Lung (tissue), 11 donors: ENCODE measurements at regions not wholly inside any gene's neighbourhood (a gene's known extent, or its start where the extent isn't known, plus 50 kb on each side); places are given as distances from the start of the nearest gene placed in this dataset.

Experiments used
- ATAC-seq: fragments of 200-7000 bp; cut with Tn5 transposase; one replicate; pipeline ENCODE4 v1.9.1; 2020; ENCODE audit warnings: moderate number of reproducible peaks; ENCODE audit not compliant: insufficient read depth, low FRiP score
- DNase-seq, 3 donors: peaks; one replicate each; pipeline ENCODE4 v3.0.0-alpha.2; 2013 to 2017
- H3K27ac ChIP-seq, 2 donors: one replicate each; pipeline ENCODE4 v1.5.1; 2013; ENCODE audit warnings: mild to moderate bottlenecking in 2 of 2, moderate library complexity in 2 of 2, control low read depth in 1 of 2, inconsistent platforms in 1 of 2, low read depth in 1 of 2, low read length in 1 of 2
- H3K27me3 ChIP-seq, 3 donors: one replicate each; pipeline ENCODE4 v1.5.1; 2013; ENCODE audit warnings: low read length in 2 of 3; ENCODE audit not compliant: control insufficient read depth in 3 of 3, insufficient read depth in 3 of 3
- H3K36me3 ChIP-seq, 4 donors: one replicate each; pipeline ENCODE4 v1.5.1; 2013; ENCODE audit warnings: low read length in 4 of 4, mild to moderate bottlenecking in 1 of 4, moderate library complexity in 1 of 4; ENCODE audit not compliant: control insufficient read depth in 4 of 4, insufficient read depth in 4 of 4
- H3K4me1 ChIP-seq, 5 donors: one replicate each; pipeline ENCODE4 v1.5.1; 2013; ENCODE audit warnings: low read length in 5 of 5, mild to moderate bottlenecking in 2 of 5, moderate library complexity in 1 of 5; ENCODE audit not compliant: control insufficient read depth in 5 of 5, insufficient read depth in 5 of 5
- H3K4me3 ChIP-seq: one replicate; pipeline ENCODE4 v1.5.1; 2013; ENCODE audit warnings: mild to moderate bottlenecking, control low read depth, moderate library complexity
- H3K9ac ChIP-seq, 2 donors: one replicate each; pipeline ENCODE4 v1.5.1; 2013; ENCODE audit warnings: low read length in 2 of 2, control low read depth in 1 of 2; ENCODE audit not compliant: insufficient read depth in 1 of 2
- H3K9me3 ChIP-seq, 4 donors: one replicate each; pipeline ENCODE4 v1.5.1; 2013; ENCODE audit warnings: low read length in 3 of 4, mild to moderate bottlenecking in 1 of 4, moderate library complexity in 1 of 4; ENCODE audit not compliant: control insufficient read depth in 4 of 4, insufficient read depth in 3 of 4
- CTCF ChIP-seq: IDR thresholded peaks from 2 replicates; pipeline ENCODE4 v1.5.1; 2012; ENCODE audit warnings: mild to moderate bottlenecking; ENCODE audit errors: control extremely low read depth, extremely low read depth
- WGBS, 2 donors: extraction: QIAGEN DNeasy Blood & Tissue Kit; methylation state at CpG; one replicate each; pipeline ENCODE4 v1.1.7; 2013; 5-methylcytosine and 5-hydroxymethylcytosine counted together
- donor health status: control.
- donor health status: control.
- donor health status: Bipolar disorder and iron deficiency.
- donor health status: healthy.
- donor health status: DM: yes; HTN: yes; CAD: no.

GRCh38 chr22:25465949-25466348 lies 98.5 kb upstream of the GRK3 start:
- TF ChIP-seq CTCF, result no peak
- no peaks in the 10 kb centered on the region for H3K27me3 ChIP-seq
- DNase-seq (peak in 2 of 3 donors; percentile 14 to 44), ATAC-seq (no peak)
- no peak overlapping the region for H3K4me3 ChIP-seq
- H3K4me1 ChIP-seq, result peaks cover 0 to 6% (median 0%) of the 10 kb centered on the region in 5 donors
- peaks cover 0 to 5% (median 2%) of the 10 kb centered on the region in 4 donors for H3K36me3 ChIP-seq
- WGBS, 2 donors, result 67 to 81% methylated on average over 4 of the region's 4 CpGs
- H3K9me3 ChIP-seq, result no peaks in the 10 kb centered on the region
- H3K9ac ChIP-seq, result no peak overlapping the region
- H3K27ac ChIP-seq, result no peak overlapping the region

DNA sequence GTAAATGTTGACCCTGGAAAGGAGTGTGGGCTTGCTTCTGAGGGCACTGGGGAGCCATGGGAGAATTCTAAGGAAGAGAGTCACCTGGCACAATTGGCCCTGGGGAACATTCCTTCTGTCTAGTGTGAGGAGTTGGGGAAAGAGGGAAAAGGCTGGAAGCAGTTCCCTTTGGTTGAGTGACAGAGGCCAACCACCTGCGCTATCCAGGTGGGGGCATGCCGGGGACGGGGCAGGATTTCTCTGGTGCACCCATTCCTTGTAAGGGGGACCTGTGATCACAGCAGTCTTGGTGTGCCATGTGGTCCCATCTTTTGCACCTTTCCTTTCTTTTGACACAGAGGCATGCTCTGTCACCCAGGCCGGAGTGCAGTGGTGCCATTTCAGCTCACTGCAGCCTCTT lies 92.1 kb upstream of the GRK3 start:
- Histone ChIP-seq H3K4me3 (no peak overlapping the region), H3K27me3 (no peaks in the 10 kb centered on the region), H3K9ac (no peak overlapping the region), H3K27ac (no peak overlapping the region), H3K36me3 (no peaks in the 10 kb centered on the region), H3K9me3 (peaks cover 0 to 4% (median 2%) of the 10 kb centered on the region in 4 donors), H3K4me1 (peaks cover 0 to 7% (median 4%) of the 10 kb centered on the region in 5 donors)
- ATAC-seq (no peak), DNase-seq (no peak)
- WGBS, 2 donors, result 97 to 100% methylated on average over 4 of the region's 4 CpGs
- TF ChIP-seq CTCF, result no peak

- ATAC-seq (no peak), DNase-seq (peak; percentile 93 to 97 (median 97))
- WGBS, 2 donors, result 36 to 39% methylated on average over 16 of the region's 16 CpGs
- Histone ChIP-seq H3K4me3 (no peak overlapping the region), H3K4me1 (peaks cover 0 to 7% (median 4%) of the 10 kb centered on the region in 5 donors), H3K9ac (peak overlapping the region in 1 of 2 donors; percentile 2), H3K36me3 (peaks cover 0 to 1% (median 0%) of the 10 kb centered on the region in 4 donors), H3K9me3 (peaks cover 0 to 8% (median 3%) of the 10 kb centered on the region in 4 donors), H3K27ac (no peak overlapping the region), H3K27me3 (no peaks in the 10 kb centered on the region)
- no peak for TF ChIP-seq CTCF
Measured at GRCh38 chr22:25475257-25476022, 89.0 kb upstream of the GRK3 start.

- Histone ChIP-seq H3K9me3 (peaks cover 0 to 8% (median 3%) of the 10 kb centered on the region in 4 donors), H3K9ac (no peak overlapping the region), H3K27ac (no peak overlapping the region), H3K4me1 (peaks cover 0 to 7% (median 4%) of the 10 kb centered on the region in 5 donors), H3K27me3 (no peaks in the 10 kb centered on the region), H3K4me3 (no peak overlapping the region), H3K36me3 (peaks cover 0 to 6% (median 1%) of the 10 kb centered on the region in 4 donors)
- ATAC-seq, result no peak
- no peak for TF ChIP-seq CTCF
- no peak for DNase-seq
- 95% methylated on average over 3 of the region's 3 CpGs for WGBS, 2 donors
Measured at GRCh38 chr22:25477358-25477757, 87.1 kb upstream of the GRK3 start.
